ENCODE measurements at regions not wholly inside any gene's neighbourhood (a gene's known extent, or its start where the extent isn't known, plus 50 kb on each side); places are given as distances from the start of the nearest gene placed in this dataset.

DNA sequence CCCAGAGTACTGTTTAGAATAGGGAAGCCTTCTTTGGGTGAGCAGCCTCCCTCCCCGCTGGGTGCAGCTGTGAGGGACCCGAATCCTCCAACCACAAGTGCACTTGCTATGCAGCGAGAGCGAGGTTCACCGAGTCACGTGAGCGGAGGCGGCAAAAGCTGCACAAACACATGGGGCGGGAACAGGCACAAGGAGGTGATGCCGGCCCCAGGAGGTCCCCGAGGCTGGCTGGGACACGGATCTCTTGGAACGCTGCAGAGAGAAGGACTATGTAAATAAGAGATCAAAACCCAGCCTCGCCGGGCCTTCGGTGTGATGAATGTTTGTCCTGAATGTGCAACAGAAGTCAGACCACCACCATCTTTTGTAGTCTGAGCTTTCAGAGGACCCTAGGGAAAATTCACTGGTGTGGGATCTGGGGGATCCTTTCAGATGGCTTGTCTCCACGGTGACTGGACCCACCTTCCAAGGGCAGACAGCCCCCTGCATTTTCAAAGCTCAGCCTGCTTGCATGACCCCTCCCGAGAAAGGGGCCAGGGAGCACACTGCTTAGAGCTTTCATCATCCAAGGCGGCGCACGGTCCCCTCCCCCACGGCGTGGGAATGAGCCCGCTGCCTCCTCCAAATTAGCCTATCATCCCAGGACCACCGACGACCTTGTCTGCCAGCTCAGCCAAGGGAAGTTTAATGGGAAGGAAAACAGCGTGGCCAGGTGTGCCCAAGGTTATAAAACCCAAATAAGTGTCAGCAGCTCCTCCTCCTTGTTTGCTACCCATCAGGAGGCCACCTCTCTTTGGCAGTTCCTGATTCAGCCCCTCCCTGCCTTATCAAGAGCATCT lies 327.7 kb downstream of the CXCL12 start:
- no peak for DNase-seq (ENCODE audit: low spot score)

DNA sequence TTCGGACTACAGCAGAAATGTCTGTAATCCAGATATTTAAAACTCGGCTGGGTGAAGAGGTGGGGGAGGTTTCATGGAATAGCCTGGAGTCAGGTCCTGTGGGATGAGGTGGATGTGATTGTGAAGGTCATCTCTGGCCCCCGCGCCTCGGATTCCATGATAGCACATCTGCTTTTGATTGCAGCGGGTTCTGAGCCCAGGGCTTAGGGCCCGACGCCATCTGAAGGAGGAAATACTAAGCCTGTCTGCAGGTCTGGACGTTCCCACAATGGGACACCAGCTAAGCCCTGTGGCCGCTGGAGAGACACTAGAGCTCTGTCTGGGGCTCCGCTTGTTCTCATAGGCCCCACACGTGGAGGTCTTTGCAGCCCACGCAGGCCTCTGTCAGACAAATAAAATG lies 328.7 kb downstream of the CXCL12 start:
- no peak for DNase-seq (ENCODE audit: low spot score)

DNA sequence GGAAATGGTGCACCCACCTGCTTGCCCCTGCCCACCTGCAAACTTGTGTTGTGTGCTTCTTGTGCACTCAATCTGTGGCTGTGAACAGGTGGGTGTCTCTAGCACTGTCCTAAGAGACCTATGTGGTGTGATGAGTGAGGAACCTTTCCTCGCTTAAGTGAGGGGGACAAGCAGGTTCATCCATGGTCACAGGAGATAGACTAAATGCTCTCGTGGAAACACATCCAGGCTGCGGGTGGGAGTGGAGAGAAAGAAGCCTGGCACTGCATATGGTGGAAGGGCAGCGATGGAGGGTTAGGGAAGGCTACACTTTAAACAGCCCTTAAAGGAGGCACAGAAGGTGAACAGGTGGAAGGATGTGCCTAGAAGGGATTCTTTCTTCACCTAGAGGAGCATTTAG lies 330.9 kb downstream of the CXCL12 start:
- no peak for DNase-seq (ENCODE audit: low spot score)

DNA sequence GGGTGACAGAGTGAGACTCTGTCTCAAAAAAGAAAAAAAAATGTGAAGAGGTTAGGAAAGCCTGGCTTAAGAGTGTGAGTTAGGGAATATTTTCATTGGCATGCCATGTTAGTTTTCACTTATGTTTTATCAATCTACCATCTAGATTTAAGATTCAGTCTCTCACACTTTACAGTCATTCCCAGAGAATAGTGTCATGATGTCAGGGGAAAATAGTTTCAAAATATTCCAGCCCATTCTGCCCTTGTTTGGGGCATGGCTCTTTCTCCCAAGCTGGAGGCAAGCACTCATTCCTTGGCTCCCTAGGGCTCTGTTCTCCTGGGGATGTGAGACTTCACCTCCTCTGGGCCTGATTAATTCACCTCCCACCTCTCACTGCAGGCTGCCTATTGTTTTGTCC lies 331.5 kb downstream of the CXCL12 start:
- no peak for DNase-seq (ENCODE audit: low spot score)

DNA sequence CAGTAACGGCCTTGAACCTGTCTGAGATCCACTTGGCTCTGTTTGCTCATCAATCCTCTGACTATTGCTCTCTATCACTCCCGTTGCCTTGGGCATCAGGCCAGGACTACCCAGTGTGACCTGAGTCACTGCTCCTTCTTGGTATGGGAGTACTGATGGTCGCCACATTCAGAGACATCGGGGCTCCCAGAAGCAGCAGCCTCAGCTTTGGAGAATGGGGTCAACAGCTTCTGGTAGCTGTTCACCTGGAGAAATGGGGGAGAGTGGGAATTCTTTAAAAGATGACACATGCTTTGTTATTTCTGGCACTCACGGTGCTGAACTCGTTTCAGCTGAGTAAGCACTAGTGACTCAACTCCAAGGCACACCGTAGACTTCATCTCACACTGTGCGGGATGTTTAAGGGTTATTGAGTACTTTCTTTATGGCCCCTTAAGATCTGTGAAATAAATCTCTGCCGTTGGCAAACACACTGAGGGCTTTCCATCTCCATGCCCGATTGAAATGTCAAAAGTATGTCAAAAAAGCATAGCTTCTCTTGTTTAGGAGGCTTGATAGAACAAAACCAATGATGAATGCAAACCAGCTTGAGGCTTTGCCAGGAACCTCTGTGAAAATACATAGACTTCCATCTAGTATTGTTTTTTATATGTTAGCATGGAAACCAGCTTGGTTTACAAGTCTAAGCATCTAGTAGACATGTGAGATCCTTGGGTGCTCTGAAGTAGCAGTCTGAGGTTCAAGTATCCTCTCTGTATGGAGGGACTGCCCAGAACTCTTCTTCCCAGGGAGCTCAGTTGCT lies 333.1 kb downstream of the CXCL12 start:
- DNase-seq (ENCODE audit: low spot score), result no peak

DNA sequence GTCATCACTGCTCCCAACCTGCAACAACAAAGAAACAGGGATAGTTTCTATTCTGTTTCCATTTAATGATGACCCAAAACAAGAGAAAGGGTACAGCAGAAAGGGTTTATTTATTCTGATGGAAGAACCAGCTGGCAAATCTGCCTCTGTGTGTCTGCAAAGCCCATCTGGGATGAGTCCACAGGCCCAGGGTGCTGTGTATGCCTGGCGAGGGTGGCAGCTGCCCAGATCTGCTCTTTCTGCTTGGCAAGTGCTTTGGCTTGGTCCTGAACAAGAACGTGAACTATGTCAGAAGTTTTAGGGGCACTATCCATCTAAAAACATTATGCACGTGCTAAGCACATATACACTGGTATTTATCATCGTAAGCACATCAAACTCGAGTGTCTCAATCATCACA lies 333.8 kb downstream of the CXCL12 start:
- DNase-seq (ENCODE audit: low spot score), result no peak

DNA sequence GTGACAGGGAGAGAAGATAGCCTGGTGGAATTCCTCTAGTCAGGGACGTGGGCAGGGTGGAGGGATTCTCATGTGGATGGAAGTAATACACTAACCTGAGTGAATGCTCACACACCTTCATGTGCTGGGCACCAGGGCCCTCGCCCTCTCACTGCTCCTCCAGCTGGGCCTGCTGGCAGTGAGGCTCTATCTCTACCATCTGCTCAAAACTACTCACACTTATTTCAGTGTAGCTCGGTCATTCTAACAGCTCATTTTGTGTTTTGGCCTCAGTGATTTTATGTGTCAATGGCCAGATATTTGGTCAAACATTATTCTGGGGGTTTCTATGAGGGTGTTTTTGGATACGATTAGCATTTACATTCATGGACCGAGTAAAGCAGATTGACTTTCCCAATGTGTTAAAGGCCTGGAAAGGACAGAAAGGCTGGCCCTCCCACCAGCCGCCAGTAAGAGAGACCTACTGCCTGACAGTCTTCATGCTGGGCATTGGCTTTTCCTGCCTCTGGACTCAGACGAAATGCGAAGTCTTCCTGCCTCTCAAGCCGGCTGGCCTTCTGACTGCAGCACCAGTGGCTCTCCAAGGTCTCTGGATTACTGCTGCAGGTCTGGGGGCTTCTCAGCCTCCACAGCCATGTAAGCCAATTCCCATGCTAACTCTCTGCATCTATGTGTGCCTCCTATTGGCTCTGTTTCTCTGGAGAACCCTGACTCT lies 335.4 kb downstream of the CXCL12 start:
- DNase-seq (ENCODE audit: low spot score), result no peak

DNA sequence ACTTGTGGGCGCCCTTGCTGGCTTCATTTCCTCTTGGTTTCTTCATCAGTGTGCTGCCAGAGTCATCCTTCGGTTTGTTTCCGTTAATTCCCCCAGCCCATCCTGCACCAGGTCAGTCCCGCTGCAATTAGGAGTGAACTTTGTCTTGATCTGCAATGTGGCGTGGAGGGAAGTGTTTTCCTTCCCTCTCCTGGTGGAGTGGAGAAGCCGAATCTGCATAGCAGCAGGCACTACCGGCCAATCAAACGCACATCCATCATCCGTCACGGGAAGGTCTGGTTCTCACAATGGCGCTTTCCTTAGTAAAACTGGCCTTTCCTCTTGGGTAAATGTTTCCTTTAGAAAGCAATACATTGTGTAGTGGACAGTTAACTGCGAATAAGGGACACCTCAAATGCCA lies 337.5 kb downstream of the CXCL12 start:
- DNase-seq (ENCODE audit: low spot score), result no peak

DNA sequence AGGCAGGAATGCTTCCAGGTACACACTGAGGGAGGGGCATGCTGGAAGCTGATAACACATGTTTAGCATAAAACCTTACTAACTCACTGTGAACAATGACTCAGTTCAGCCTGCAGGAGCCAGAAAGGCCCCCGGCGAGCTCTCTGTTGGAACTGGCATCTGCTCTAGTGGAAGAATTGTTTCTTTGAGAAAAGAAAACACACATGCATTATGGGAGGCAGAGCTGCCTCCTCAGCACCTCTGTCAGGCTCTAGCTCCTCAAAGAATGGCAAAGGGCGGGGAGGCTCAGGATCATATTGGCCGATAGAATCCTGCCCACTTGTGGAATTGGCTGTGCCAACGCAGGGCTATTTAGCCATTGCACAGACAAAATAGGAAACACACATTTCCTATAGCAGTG lies 338.3 kb downstream of the CXCL12 start:
- DNase-seq (ENCODE audit: low spot score), result no peak

DNA sequence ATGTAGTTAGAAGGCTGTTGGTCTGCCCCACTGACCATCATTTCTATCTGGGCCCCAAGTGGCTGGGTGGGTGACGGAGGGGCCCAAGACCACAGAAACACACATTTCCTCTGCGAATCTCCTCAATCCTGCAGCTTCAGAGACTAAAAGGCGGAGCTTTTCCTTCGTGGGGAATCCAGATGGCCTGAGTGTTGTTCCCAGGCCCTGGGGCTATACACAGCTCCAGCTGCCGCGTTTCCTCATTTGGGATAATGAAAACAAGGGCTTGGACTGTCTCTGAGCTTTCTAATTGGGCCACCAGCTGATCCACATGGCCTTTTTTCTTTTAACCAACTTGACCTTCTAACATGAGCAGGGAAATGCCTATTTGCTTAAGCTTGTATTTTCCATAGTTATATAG lies 339.9 kb downstream of the CXCL12 start:
- DNase-seq (ENCODE audit: low spot score), result no peak

DNA sequence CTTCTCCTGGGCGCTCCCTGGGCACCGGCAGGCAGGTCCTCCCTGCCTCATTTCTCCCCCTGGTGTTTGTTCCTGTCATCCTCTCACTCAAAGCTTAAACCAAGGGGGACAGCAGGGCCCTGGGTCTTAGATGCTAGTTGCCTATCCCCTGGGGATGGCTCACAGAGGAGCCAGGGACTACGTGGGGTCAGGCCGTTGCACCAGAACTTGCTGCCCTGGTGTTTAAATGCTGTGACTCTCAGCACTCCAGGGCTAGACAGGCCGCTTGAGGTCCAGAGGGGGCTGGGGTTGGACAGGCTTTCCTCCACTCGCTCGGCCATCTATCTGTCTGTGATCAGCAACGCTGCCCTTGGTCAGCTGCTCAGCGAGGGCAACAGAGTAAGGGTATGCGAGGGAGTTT lies 340.3 kb downstream of the CXCL12 start:
- no peak for DNase-seq (ENCODE audit: low spot score)

DNA sequence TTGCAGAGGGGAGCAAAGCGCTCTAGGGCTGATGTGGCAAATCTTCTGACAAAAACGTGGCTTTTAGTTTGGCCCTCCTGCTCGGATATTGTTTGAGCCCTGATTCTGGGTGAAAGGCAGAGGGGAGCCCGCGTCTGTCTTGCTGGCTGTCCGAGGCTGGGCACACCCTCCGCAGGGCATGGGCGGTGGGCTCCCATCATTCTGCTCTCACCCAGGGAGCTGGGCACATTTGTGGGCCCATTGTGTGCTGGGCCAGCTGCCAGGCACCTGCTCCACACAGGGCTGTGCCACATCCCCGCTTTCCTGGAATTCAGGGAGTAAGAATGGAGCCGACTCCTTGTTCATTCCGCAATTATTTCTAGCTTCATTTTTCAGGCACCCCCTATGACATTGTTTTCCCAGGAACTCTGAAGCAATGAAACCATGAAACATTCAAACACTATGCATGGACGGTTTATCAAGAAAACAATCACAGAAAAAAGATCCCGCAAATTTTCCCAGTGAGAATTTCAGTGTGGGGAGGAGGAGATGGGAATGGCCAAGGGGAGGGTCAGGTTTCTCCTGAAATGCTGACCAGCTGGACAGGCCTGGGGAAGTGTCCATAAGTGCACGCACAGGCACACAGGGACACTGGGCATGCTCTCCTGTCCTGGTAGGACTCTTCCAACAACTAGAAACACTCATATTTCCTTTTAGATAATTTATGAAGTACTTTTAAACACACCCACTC lies 341.1 kb downstream of the CXCL12 start:
- DNase-seq (ENCODE audit: low spot score), result no peak

DNA sequence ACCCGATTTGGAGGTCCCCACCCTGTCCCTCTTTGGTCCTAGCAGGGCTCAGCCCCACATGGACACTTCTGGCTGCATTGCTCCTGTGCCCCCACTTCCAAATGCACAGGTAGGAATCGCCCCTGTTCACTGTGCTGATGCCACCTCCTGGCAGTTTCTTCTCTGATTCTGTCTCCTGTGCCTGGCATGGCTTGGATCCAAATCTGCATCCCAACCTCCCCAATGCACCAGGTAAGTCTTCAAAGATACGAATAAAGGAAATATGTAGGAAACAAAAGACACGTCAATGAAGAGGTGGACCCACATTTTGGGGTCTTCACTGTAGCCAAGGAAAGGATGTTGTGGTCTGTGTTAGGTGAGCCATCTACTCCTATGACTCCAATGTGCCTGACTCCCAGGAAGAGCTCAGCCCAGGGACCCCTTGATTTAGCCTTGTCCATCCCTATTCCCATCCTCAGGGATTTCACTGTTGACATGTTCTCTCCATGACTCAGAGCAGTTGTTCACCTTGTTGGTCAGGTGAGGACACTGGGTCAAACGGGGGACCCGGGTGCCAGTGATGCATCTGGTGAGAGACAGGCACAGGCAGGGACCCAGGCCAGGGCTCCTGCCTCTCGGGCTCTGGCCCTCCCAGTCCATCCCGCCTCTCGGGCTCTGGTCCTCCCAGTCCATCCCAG lies 341.8 kb downstream of the CXCL12 start:
- DNase-seq (ENCODE audit: low spot score), result no peak

DNA sequence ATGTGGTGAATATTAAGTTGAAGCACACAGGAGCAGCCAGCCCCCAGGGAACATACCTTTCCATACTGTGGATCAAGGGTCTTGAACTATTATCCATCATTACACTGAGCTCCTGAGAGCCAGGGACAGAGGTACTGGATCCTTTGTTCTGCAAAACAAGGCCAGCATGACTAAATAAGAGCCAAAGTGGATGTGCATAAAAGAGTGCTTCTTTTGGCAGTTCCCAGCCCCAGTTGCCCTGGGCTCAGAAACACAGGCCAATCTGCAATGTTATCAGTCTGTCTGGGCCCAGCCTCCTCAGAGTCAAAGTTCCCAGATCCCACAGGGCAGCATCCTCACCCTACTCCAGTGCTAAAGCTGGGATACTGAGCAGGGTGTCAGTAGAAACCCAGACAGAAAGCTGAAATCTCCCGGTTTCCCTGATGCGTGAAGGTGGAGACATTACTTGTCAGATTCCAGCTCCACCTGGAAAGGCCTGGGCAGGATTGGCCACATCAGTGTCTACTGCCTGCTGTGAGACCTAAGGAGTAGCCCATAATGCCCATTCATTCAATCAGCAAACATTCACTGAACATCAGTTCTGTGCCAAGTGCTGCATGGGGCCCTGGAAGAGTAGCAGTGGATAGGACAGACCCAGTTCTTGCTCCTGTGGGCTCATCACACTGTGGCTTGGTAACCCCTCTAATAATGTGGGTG lies 342.7 kb downstream of the CXCL12 start:
- DNase-seq (ENCODE audit: low spot score), result no peak

DNA sequence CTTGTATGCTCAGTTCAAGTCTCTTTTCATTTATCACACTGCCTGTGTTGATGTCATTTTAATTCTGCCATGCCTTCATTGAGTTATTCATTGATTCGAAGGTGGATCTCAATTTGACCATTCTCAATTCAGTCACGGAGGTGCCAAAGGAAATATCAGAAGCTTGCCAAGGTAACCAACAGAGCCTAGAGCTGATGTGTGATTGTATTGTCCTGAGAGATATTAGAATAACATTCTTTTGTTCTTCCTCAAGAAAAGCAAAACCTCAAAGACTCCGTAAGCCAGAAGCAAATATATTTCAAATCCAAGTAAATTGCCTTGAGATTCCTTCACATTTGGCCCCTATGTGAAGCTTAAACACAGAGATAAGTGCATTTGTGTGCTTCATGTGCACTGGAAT lies 345.3 kb downstream of the CXCL12 start:
- no peak for DNase-seq (ENCODE audit: low spot score)

DNA sequence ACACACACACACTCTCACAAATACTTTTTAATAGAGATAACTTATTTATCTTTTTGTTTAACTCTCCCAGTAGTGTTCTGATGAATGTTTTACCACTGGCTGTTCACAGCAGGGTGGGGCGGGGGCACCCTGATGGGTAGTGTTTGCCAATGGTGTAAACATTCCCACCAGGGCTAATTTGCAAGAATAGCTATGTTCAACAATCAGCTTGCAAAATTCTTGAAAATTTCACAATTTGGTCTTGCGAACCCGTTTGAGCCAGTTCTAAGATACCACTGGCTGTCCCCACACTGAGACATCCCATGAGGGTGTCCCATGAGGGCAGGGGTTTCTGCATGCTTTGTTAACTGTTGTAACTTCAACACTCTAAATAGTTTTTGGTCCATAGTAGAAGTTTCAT lies 348.5 kb downstream of the CXCL12 start:
- no peak for DNase-seq (ENCODE audit: low spot score)

DNA sequence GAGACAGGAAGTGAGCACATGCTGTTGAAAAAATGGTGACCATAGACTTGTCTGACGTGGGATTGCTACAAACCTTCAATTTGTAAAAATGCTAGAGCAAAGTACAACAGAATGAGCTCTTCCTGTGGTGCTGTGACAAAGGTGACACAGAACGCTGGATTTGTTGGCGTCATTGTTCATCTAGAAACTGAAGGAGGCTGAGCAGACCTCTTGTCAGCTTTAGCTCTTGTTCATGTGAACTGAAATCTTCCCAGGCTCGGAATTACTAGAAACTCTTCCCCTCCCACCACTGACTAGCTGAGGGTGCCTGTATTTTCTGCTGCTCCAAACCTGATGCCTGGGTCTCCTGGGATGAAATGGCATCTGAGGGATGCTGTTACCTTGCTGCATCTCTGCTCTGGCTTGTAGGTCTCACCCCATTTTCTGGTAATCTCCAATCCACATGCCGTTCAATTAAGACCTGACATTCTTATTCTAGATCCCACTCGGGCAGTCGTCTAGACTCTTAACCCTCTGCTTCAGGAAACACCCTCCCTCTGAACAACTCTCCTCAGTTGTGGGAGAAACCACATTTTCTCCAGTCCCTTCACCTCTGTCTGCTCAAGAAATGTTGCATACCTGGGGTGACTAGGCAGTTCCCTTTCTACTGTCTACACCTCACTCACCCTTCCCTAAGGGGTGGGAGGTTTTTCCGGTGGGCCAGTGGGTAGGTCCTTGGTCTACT lies 349.3 kb downstream of the CXCL12 start:
- DNase-seq (ENCODE audit: low spot score), result no peak

DNA sequence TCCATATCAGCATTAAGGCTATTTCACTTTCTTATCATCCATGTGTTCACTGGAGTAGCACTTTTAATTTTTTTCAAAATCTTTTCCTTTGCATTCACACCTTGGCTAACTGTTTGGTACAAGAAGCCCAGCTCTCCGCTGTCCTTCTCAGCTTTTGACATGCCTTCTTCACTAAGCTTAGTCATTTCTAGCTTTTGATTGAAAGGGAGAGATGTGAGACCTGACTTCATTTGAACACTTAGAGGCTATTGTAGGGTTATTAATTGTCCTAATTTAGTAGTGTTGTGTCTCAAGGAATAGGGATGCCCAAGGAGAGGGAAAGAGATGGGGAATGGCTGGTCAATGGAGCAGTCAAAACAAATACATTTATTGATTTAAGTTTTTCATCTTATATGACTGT lies 350.0 kb downstream of the CXCL12 start:
- no peak for DNase-seq (ENCODE audit: low spot score)

DNA sequence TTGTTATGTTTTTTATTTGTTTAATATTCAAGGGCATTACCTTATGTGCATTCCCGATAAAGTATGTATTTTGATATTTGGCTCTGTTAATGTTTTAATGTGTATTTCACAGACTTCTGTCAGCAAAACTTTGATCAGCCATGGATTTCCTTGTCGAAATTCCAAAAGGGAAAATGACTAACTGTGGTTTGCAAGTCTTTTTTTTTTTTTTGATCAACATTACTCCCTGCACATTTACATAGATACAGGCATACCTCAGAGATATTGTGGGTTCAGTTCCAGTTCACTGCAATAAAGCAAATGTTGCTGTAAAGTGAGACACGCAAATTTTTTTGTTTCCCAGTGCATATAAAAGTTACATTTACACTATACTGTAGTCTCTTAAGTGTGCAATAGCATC lies 351.9 kb downstream of the CXCL12 start:
- DNase-seq (ENCODE audit: low spot score), result no peak

DNA sequence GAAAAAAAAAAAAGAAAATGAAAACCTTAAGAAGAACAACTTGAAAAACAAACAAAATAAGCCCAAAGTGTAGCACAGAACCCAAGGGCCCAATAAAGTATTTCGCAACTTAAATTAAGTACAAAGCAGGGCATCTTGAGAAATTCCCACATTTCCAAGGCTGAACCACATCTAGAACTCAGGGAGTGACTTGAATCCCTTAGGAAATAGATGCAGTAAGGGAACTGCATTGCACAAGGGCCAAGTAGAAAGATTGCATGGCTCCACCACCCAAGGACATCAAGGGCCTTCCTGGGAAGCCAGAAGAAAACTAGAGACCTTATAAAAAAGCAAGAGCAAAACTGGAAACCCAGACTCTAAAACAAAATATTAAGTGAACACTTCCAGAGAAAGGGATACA lies 352.7 kb downstream of the CXCL12 start:
- no peak for DNase-seq (ENCODE audit: low spot score)
